Neural cell (in vitro differentiated cells): ENCODE measurements at regions not wholly inside any gene's neighbourhood (a gene's known extent, or its start where the extent isn't known, plus 50 kb on each side); places are given as distances from the start of the nearest gene placed in this dataset.

Experiments used
- H2AFZ ChIP-seq: fragments of 200-600, 300-800 bp; sonication (generic), shearing (Covaris generic); 2 replicates; pipeline ENCODE4 v1.6.0; 2014; ENCODE audit warnings: low read depth, mild to moderate bottlenecking, antibody characterized with exemption, low read length, moderate library complexity
- H3F3A ChIP-seq: fragments of 200-600 bp; shearing (Covaris generic); 2 replicates; pipeline ENCODE4 v1.6.1; 2016; ENCODE audit warnings: mild to moderate bottlenecking, moderate library complexity, mixed read lengths, antibody characterized with exemption, low read length; ENCODE audit not compliant: insufficient read depth, poor library complexity, severe bottlenecking
- H3K27ac ChIP-seq: fragments of 200-600, 300-800 bp; sonication (generic), shearing (Covaris generic); 2 replicates; pipeline ENCODE4 v1.5.1; 2014; ENCODE audit warnings: mild to moderate bottlenecking, low read length, moderate library complexity
- H3K27me3 ChIP-seq: fragments of 300-800, 200-600 bp; sonication (generic), shearing (Covaris generic); 2 replicates; pipeline ENCODE4 v1.6.0; 2014; ENCODE audit warnings: mild to moderate bottlenecking, low read depth, low read length, moderate library complexity; ENCODE audit not compliant: insufficient read depth
- H3K36me3 ChIP-seq: fragments of 300-800, 200-600 bp; sonication (generic), shearing (Covaris generic); 2 replicates; pipeline ENCODE4 v1.5.1; 2014; ENCODE audit warnings: mild to moderate bottlenecking, antibody characterized with exemption, low read length, moderate library complexity; ENCODE audit not compliant: insufficient read depth
- H3K4me2 ChIP-seq: fragments of 300-800, 200-600 bp; sonication (generic), shearing (Covaris generic); 2 replicates; pipeline ENCODE4 v1.6.0; 2014; ENCODE audit warnings: mild to moderate bottlenecking, low read length
- H3K4me3 ChIP-seq: fragments of 300-800, 200-600 bp; sonication (generic), shearing (Covaris generic); 2 replicates; pipeline ENCODE4 v1.5.1; 2014; ENCODE audit warnings: mild to moderate bottlenecking, low read length, moderate library complexity
- H3K79me2 ChIP-seq: fragments of 200-600 bp; shearing (Covaris generic); replicated peaks from 2 replicates; pipeline ENCODE4 v1.6.0; 2014; ENCODE audit warnings: mild to moderate bottlenecking, low read length, moderate library complexity; ENCODE audit not compliant: insufficient read depth
- H3K9ac ChIP-seq: fragments of 300-800, 200-600 bp; sonication (generic), shearing (Covaris generic); 2 replicates; pipeline ENCODE4 v1.6.1; 2016; ENCODE audit warnings: mild to moderate bottlenecking, low read length, mixed read lengths
- H3K9me2 ChIP-seq: fragments of 200-600 bp; shearing (Covaris generic); 2 replicates; pipeline ENCODE4 v1.6.1; 2016; ENCODE audit warnings: mild to moderate bottlenecking, low read length, mixed read lengths; ENCODE audit not compliant: insufficient read depth
- H3K9me3 ChIP-seq: fragments of 200-600, 300-800 bp; sonication (generic), shearing (Covaris generic); 2 replicates; pipeline ENCODE4 v1.6.1; 2016; ENCODE audit warnings: mild to moderate bottlenecking, mixed run types, low read length, moderate library complexity, mixed read lengths
- H4K20me1 ChIP-seq: fragments of 200-600 bp; shearing (Covaris generic); 2 replicates; pipeline ENCODE4 v1.6.1; 2016; ENCODE audit warnings: mild to moderate bottlenecking, mixed run types; ENCODE audit not compliant: insufficient read depth
- CTCF ChIP-seq: fragments of 450-650 bp; IDR thresholded peaks from 2 replicates; pipeline ENCODE4 v1.5.1; 2014; ENCODE audit warnings: antibody characterized with exemption, mild to moderate bottlenecking, moderate library complexity; ENCODE audit not compliant: poor library complexity, severe bottlenecking
- EP300 ChIP-seq: fragments of 450-650 bp; conservative IDR thresholded peaks from 2 replicates; pipeline ENCODE4 v1.6.1; 2014; ENCODE audit warnings: antibody characterized with exemption, mild to moderate bottlenecking, moderate library complexity; ENCODE audit not compliant: poor library complexity, severe bottlenecking
- EZH2 ChIP-seq: fragments of 200-600, 300-800 bp; shearing (Covaris generic), sonication (generic); IDR thresholded peaks from 2 replicates; pipeline ENCODE4 v1.6.1; 2014; ENCODE audit warnings: antibody characterized with exemption, low read length, borderline replicate concordance, mild to moderate bottlenecking; ENCODE audit not compliant: insufficient read depth, poor library complexity, severe bottlenecking
- MXI1 ChIP-seq: fragments of 450-650 bp; conservative IDR thresholded peaks from 2 replicates; pipeline ENCODE4 v1.6.1; 2014; ENCODE audit warnings: antibody characterized with exemption, mild to moderate bottlenecking; ENCODE audit not compliant: poor library complexity, severe bottlenecking
- POLR2AphosphoS5 ChIP-seq: IDR thresholded peaks from 2 replicates; pipeline ENCODE4 v1.6.1; 2012
- RAD21 ChIP-seq: fragments of 450-650 bp; conservative IDR thresholded peaks from 2 replicates; pipeline ENCODE4 v1.6.1; 2014; ENCODE audit warnings: antibody characterized with exemption, mild to moderate bottlenecking, moderate library complexity
- REST ChIP-seq: IDR thresholded peaks from 2 replicates; pipeline ENCODE4 v1.6.1; 2012; ENCODE audit warnings: borderline replicate concordance
- SMC3 ChIP-seq: fragments of 450-650 bp; conservative IDR thresholded peaks from 2 replicates; pipeline ENCODE4 v1.6.1; 2014; ENCODE audit warnings: antibody characterized with exemption, mild to moderate bottlenecking, moderate library complexity; ENCODE audit not compliant: poor library complexity
- TAF1 ChIP-seq: IDR thresholded peaks from 2 replicates; pipeline ENCODE4 v1.6.1; 2012; ENCODE audit warnings: low read depth

GRCh38 chr3:176951144-176951543 lies 246.1 kb downstream of the TBL1XR1 start:
- H3K36me3 ChIP-seq, result no peaks in the 10 kb centered on the region
- no peaks in the 10 kb centered on the region for H3F3A ChIP-seq
- no peak overlapping the region for H3K27ac ChIP-seq
- no peaks in the 10 kb centered on the region for H4K20me1 ChIP-seq
- H3K9me2 ChIP-seq, result no peaks in the 10 kb centered on the region
- no peak overlapping the region for H3K9ac ChIP-seq
- TF ChIP-seq POLR2AphosphoS5, result no peak
- TF ChIP-seq MXI1, result no peak
- TF ChIP-seq EZH2, result no peak
- TF ChIP-seq SMC3, result no peak
- TF ChIP-seq REST, result no peak
- no peak for TF ChIP-seq RAD21
- TF ChIP-seq EP300, result no peak
- TF ChIP-seq TAF1, result no peak
- TF ChIP-seq CTCF, result no peak
- H3K9me3 ChIP-seq, result no peaks in the 10 kb centered on the region
- H3K4me2 ChIP-seq, result no peak overlapping the region
- H3K4me3 ChIP-seq, result no peak overlapping the region
- H3K27me3 ChIP-seq, result no peaks in the 10 kb centered on the region
- no peak overlapping the region for H2AFZ ChIP-seq
- H3K79me2 ChIP-seq, result no peaks in the 10 kb centered on the region

- Histone ChIP-seq H3K4me2 (no peak overlapping the region), H4K20me1 (no peaks in the 10 kb centered on the region), H3K27ac (no peak overlapping the region), H3K27me3 (no peaks in the 10 kb centered on the region), H3K4me3 (no peak overlapping the region), H2AFZ (no peak overlapping the region), H3K9me3 (no peaks in the 10 kb centered on the region), H3F3A (no peaks in the 10 kb centered on the region), H3K9me2 (no peaks in the 10 kb centered on the region), H3K79me2 (no peaks in the 10 kb centered on the region), H3K9ac (no peak overlapping the region), H3K36me3 (no peaks in the 10 kb centered on the region)
- TF ChIP-seq EP300 (no peak), RAD21 (no peak), EZH2 (no peak), CTCF (no peak), MXI1 (no peak), POLR2AphosphoS5 (no peak), TAF1 (no peak), REST (no peak), SMC3 (no peak)
Measured at GRCh38 chr3:176950743-176951142, 246.5 kb downstream of the TBL1XR1 start.
